Hematopoietic multipotent progenitor cell treated with erythropoietin and hydrocortisone succinate and interleukin-3 and kit ligand, for 15 days (in vitro differentiated cells): ENCODE measurements at regions not wholly inside any gene's neighbourhood (a gene's known extent, or its start where the extent isn't known, plus 50 kb on each side); places are given as distances from the start of the nearest gene placed in this dataset.
A peak's percentile ranks its signal among the peaks of the same experiment; 100 is the strongest.

Experiments used
- DNase-seq: peaks from one replicate; pipeline ENCODE4 v3.0.0-alpha.2; 2015; ENCODE audit warnings: low spot score

DNA sequence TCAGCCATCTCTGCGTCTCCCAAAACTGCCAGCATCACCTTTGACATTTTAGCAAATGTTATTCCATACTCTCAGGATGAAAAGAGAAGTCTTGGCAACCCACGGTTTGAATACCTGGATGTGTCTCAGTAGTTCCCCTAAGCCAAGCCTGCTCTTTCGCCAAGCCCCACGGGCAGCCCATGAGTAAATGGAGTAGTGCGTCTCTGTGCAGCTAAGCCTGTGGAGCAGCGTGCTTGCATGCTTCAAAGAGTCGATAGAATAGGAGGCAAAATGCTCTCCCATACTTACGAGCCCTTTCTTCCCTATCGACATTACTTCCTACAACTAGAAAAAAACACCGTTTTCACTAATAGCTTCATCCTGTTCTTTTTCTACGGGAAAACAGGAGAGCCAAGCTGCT lies 634.5 kb upstream of the TMEM132C start:
- DNase-seq: no peak

DNA sequence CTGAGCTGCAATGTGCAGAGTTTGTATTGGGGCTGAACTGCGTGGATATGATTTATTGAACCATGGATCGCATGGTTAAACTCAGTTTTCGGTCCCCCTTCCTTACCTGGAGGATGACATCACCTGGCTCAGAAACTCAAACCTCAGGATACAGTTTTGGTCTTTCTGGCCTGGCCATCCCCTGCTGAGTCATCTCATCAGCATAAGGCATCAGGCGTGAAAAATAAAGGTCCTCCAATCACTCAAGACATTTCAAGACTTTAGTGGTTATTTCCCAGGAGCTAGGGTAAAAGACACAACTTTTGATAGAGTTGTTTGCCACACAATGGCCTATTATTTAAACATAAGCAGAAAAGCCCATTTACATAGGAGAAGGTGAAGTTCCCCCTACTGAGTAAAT lies 631.1 kb upstream of the TMEM132C start:
- no peak for DNase-seq

DNA sequence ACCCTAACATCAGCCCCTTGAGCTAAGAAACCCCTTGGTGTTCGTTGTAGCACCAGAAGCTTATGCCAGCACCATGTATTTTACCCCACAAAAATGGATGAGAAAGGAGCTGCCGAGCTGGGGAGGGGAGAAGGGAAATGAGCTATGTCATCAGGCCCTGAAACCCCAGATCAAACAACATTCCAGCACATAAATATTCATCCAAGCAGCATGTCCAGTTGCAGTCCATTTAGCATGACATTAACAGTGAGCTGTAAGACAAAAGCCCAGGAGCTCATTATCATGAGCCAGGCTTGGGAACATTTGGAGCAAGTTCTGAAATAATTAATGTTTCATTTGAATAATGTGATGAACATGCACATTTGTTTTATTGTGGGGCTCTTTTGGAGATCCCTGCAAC lies 630.1 kb upstream of the TMEM132C start:
- DNase-seq: no peak

DNA sequence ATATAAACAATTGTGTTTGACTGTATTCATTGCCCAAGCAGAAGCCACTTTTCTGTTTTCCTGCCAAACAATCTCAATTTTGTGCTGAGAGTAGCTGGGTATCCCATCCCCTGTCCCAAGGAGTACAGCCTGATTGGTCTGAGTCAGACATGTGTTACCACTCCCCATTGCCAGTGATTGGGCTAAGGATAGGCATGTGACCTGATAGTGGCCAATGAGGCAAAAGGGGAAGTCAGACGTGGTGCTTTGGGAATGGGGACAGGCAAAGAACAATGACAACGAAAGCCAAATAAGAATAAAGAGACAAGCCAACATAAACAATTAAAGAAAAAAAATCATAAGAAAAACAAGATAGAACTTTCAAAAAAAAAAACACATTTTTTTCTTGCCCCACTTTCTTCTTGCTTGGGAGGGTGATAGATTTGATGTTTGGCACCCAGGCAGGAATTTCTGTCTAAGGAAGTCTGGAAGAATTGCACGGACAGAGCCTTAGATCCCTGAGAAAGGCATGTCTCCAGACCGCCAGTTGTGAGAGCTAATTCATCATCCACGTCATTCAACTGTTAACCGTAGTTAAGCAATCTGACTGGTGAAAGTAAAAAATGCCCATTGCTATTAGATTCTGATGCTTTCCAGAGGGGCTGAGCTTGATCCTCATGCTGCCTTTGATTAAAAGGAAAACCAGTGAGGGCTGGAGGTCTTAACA lies 626.6 kb upstream of the TMEM132C start:
- DNase-seq: no peak

DNA sequence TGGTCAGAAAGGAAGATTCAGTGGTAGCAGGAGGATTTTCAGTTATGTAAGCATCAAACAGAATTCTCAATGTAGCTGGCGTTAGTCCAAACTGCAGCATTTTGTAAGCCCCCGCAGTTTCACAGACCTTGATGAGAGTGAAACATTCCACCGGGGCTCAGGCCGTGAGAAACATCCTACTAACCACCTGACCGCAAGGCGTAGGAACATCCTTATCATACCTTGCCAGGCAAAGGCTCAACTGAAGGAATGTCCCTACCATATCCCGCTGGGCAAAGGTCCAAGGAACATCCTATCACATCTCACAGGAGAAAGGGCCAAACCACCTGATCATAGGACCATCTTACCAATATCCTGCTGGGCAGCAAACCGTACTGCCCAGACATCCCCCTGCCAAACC lies 624.8 kb upstream of the TMEM132C start:
- no peak for DNase-seq

DNA sequence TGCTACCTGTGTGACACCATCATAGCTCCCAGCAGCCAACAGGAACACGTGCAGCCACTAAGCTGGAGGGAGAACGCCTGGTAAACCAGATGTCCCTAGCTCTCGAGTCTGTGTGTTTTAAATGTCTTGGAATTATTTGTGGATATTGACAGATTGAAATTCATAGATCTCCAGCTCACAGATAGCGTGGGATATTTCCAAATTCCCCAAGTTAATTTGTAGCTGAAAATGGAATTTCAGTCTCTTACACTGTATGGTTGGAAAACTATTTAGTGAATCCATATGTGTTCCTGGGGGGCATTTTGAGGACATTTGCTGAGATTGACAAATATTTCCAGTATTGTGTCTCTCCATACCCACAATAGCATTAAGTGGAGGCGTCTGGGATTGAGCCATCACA lies 618.6 kb upstream of the TMEM132C start:
- DNase-seq: no peak

DNA sequence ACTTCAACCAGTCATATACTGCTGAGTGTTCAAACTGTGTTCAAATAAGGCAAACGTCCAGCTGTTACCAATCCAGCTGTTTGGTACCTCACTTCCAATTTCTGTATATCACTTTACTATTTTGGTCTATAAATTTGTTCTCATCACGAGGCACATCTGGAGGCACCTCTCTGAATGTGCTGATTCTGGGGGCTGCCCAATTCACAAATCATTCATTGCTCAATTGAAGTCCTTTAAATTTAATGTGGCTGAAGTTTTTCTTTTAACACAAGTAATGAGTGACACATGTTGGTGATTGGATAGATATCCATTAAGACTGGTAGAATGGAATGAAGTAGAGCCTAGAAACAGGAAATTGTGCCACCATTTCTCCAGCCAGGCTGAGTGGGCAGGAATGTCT lies 617.0 kb upstream of the TMEM132C start:
- DNase-seq: no peak

DNA sequence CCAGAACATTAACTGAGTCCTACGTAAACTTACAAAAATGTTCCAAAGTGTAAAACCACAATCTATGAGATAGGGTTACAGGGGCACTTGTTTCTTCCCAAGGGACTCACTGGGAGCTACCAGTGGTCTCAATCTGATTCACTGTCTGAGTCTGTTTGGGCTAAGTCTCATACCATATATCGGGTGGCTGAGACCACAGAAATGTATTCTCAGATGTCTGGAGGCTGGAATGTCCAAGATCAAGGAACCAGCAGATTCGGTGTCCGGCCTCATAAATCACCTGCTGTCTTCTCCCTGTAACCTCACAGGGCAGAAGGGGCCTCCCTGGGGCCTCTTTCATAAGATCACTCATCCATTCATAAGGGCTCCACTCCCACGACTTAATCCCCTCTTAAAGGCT lies 616.3 kb upstream of the TMEM132C start:
- no peak for DNase-seq

DNA sequence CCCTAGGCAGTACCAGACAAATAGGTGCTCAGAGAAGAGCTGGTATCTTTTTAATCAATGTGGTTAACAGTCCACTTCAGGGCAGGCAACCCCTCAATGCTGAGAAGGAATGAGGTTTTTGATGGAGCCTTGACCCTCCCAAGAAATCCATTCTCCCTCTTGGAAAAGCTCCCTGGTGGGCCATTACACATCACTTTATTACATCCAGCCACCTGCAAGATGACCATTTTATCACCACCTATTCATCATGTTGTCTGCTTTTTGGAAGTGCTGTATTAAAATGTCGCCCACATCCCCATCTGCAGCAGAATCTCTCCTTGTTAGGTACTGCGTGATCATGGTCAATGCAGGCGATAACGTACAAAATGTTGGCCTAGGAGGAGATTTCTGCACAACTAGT lies 614.7 kb upstream of the TMEM132C start:
- DNase-seq: no peak

DNA sequence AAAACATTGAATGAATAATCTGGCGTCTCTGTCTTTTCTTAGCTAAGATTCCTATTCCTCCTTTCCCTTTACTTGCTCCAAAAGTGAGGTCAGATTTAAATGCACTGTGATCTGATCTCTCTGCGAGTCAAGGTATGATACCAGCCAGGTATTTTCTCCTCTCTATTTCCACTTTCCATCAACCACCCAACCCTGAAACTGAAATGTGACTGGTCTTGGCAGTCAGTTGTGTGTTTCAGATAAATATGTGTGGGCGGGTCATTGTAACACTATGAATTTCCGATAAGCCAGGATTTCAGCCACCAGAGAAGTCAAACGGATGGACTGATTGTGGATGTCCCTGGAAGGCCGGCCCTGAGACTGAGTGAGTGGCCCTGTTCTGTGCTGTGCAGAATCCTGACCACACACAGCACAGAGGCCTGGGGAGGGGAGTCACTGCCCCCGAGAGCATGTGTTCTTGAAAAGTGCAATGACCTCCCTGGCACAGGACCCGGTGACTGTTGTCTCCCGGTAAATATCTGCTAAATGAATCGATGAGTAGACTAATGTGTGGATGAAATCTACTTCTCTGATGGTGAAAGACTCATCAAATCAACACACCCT lies 612.5 kb upstream of the TMEM132C start:
- DNase-seq: no peak

DNA sequence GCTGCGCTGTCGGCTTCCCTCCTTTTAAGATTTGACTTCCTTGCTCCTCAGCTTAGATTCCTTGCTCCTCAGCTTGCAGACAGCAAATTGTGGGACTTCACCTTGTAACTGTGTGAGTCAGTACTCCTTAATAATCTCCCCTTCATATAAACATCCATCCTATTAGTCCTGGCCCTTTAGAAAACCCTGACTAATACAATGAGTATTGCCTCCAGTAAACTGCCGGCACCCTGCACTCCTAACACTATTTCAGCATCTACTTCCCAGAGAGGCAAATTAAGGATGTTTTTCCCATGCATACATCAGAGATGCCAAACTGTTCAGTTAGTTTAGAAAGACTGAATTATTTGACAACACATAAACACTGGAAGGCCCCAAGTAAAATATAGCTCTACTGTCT lies 611.3 kb upstream of the TMEM132C start:
- DNase-seq: no peak

DNA sequence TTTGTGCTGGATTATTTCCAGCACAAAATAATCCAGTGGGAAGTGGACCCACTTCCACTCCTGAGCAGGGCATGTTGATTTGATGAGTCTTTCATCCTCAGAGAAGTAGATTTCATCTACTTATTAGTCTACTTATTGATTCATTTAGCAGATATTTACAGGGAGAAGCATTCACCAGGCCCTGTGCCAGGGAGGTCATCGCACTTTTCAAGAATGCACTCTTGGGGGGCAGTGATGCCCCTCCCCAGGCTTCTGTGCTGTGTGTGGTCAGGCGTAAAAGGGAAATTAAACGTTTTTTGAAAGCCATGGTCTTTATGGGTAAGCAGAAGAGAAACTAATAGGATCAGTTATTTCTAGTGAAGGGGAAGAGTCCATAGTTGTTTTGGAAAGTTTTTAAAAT lies 610.7 kb upstream of the TMEM132C start:
- DNase-seq: no peak

DNA sequence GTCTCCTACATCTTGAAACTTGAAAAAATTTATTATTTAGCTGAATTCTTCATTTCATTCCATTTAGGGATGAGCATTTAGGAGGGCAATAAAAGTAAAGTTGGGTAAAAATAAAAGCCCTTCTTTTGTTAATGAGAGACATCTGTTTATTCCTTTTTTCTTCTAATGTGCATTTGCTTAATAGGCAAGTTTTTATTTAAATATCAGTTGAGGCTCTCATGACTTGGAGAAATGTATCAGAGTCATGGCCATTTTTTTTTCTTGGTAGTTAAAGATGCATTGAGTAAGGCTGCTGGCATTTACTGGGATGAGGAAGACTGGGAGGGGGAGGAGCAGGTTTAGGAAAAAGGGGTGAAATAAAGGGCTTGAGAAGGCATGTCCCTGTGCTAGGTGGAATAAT lies 609.9 kb upstream of the TMEM132C start:
- DNase-seq: no peak

DNA sequence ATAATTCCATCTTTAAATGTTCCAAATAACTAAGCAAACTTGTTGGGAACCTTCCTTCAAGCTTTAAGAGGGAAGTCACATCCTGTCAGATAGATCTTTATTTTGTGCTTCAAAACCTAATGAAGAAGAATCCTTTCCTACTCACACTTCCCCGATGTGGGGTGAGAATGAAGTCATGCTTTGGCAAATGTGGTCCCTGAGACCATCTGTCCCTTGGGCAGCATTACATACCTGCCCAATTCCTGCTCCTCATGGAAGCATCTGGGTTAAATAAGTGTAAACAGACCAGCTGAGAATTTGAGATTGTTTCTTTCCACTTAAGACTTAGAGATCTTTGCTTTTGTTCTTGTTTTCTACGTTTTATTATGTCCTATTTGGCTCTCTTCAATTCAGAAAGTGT lies 606.0 kb upstream of the TMEM132C start:
- DNase-seq: no peak

DNA sequence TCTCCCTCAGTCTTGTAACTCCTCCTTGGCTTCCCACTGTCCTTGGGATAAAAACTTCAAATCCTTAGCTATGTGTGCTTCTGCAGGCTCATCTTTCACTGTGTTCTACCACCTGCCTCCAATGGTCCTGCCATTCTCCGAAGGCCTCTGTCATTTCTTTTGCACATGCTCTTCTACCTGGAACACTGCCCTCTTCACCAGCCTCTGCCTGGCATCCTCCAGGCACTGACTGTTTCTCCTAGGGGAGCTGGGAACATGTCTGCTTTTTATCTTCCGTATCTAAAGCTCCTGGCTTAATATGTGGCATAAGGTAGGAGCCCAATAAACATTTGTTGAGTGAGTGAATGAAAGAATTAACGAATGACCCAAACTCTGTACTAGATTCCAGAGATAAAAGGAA lies 603.3 kb upstream of the TMEM132C start:
- no peak for DNase-seq

DNA sequence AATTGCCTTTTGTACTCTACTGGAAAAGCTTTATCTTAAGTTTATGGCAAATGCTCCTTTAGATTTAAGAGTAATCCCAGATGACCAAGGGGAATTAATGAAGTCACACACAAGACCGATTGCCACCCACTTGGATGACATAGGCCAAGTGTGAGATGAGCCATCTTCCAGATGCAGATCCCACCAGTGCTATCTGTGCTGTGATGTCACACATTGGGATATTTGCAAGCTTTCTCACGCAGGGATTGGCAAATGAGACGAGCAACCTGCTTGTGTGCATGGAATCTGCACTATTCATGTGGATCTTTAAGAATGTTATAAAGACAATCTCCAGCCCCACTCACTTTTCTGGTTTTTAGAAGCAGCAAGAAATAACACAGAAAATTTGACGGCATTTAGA lies 602.1 kb upstream of the TMEM132C start:
- no peak for DNase-seq

DNA sequence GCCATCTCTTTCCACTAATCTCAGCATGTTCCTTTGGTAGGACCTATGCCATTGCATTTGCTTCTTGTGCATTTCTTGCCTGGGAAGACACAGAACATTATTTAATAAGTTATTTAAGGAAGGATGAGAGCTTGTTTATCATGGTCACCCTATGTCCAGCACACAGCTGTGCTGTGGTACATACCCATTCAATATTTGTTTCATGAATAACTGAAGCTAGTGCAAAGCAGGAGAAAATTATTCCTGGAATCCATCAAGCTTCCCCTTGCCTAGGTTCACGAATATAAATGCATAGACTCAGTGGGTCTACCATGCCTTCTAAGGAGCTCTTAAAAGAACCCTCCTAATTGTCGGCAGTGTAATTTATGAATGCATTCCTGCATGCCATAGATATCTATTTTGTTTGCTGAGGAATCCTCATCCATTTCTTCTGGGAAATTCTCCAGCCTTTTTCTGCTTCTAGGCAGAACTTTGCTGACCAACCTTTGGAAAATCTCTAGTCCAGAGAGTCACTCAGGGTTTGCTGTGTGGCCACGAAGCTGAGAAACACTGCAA lies 599.8 kb upstream of the TMEM132C start:
- DNase-seq: no peak

DNA sequence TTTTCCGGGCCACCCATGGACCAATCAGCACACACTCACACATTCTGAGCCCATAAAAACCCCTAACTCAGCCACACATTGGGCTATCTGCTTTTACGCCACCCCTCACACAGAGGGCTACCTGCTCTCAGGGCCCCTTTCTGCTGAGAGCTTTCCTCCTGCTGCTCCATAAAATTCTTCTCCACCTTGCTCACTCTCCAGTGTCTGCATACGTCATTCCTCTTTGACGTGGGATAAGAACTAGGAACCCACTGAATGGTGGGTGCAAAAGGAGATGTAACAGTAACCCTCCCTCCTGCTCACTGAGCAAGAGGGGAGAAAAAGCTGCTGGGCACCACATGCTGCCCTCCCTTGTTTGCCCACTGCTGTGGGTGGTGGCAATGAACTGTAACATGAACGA lies 596.7 kb upstream of the TMEM132C start:
- no peak for DNase-seq

DNA sequence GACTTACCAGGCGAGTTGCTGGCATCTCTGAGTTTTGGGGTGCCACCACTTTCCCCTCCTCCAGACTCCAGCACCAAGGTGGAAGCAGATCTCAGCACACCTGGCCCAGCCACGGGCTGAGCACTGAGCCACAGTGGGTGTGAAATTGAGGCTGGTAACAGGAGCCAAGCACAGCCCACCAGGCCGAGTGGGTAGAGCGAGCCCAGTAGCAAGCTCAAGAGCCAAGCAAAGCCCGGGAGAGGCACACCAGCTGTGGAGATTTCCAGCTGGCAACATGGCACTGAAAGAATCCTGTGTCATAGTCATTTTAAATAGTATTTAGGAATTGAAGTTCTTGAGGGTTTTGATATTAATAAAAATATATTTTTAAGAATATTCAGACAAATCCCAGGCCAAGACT lies 596.2 kb upstream of the TMEM132C start:
- DNase-seq: no peak

DNA sequence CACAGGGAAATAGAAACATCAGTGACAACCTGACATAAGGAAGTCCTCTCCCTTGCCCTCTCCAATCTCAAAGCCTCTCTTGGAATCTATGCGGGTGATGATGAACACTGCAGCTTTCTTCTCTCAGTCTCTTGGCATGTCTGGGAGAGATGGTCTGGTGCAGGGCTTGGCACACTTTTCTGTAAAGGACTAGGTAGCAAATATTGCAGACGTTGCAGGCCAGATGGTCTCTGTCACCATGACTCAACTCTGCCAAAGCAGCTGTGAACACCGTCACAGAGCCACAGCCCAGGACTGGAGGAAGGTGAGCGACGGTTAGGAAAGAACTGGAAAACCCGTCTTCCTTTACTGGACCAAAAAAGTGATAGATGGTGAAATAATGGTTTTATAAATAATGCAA lies 591.0 kb upstream of the TMEM132C start:
- no peak for DNase-seq

DNA sequence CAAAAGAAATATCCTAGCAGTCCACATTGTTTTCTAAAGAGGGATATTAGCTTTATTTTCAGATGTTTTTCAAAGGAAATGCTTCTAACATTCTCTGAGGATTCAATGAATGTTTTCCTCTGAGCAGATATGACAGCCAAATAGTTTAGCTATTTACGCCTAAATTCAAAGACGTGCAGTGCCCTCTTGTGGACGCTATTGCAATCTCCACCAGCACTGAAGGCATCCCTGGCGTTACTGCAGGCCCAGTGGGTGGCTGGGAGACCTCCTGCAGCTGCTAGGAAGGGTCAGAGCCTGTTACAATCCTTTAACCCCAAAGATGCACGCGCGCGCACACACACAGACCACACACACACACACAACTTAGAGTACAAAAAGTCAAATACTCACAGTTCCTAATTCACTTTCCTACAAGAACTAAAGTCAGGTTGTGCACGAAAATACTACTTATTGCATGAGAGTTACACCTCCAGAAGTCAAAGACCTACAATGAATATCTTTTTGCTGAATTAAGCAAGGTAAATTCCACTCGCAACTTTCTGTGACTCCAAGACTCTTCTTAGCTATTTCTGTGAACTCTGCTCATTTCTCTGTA lies 589.3 kb upstream of the TMEM132C start:
- DNase-seq: peak; percentile 15

DNA sequence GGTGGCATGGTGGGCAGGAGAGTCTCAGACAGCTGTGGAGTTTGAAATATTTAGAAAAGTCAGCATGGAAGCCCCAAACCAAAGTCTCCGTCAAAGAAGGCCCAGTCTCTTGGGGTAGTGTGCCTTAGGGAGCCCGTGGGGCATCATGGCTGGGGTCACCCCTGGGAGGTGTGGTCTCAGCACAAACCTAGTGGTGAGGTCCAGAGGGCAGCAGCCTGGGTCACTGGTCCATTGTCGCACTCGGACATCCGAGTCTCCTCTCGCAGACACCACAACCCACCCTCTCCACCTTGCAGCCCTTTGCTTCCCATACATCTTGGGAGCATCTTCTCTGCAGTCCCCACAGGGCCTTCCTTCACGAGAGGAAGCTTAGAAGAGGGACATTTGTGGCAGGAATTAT lies 588.0 kb upstream of the TMEM132C start:
- DNase-seq: no peak

DNA sequence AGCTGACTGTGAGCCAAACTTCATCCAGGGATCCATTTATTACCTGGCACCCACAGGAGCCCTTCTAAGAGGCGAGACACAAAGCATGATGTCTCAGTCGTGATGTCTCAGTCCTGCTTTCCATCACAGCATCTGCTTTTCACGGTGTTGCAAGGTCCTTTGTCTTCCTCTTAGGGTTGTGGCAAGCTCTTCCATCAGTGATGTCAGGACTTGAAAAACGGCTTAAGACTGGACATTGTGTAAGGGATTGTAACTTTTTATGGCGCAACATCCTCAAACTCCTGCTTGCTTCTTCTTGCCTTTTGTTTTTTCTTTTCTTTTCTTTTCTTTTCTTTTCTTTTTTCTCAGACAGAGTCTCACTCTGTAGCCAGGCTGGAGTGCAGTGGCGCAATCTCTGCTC lies 586.5 kb upstream of the TMEM132C start:
- no peak for DNase-seq
